Ishikawa (cell line): ENCODE measurements at regions not wholly inside any gene's neighbourhood (a gene's known extent, or its start where the extent isn't known, plus 50 kb on each side); places are given as distances from the start of the nearest gene placed in this dataset.

Experiments used
- CREB1 ChIP-seq: IDR thresholded peaks from 2 replicates; pipeline ENCODE4 v1.6.1; 2012; ENCODE audit warnings: low read depth
- EGR1 ChIP-seq: IDR thresholded peaks from 2 replicates; pipeline ENCODE4 v1.6.1; 2012
- EP300 ChIP-seq: IDR thresholded peaks from 2 replicates; pipeline ENCODE4 v1.6.1; 2012; ENCODE audit warnings: borderline replicate concordance
- MAX ChIP-seq: IDR thresholded peaks from 2 replicates; pipeline ENCODE4 v1.6.1; 2012
- RAD21 ChIP-seq: IDR thresholded peaks from 2 replicates; pipeline ENCODE4 v1.6.1; 2012; ENCODE audit warnings: low read depth
- REST ChIP-seq: IDR thresholded peaks from 2 replicates; pipeline ENCODE4 v1.6.1; 2012; ENCODE audit warnings: low read depth, mild to moderate bottlenecking
- YY1 ChIP-seq: IDR thresholded peaks from 2 replicates; pipeline ENCODE4 v1.6.1; 2012; ENCODE audit warnings: low read depth

DNA sequence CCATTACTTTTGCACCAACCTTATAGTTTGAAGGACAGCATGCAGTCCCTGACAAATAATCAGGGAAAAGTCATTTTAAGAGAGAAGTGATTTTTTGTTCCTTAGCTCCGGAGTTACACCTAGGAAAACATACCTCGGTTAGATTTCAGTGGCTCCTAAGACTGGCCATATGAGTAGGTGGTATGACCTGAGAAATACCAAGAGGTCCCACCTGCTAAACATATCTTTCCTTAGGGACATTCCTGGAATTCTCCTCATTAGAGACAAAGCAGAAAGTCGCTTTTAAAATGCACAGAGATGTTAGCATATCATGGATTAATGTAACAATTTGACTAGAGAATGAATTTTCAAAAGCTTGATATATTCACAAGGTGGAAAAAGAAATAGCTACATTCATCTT, 84.2 kb upstream of the RNPC3 start:
- TF ChIP-seq EP300 (no peak), RAD21 (no peak), REST (no peak), YY1 (no peak), CREB1 (no peak), EGR1 (no peak), MAX (no peak)
